LNCAP (cell line): ENCODE measurements at regions not wholly inside any gene's neighbourhood (a gene's known extent, or its start where the extent isn't known, plus 50 kb on each side); places are given as distances from the start of the nearest gene placed in this dataset.

Experiments
- CTCF ChIP-seq: fragments of 450-650 bp; IDR thresholded peaks from 2 replicates; pipeline ENCODE4 v1.5.1; 2017; ENCODE audit warnings: mild to moderate bottlenecking

- no peak for TF ChIP-seq CTCF
These were observed 251.8 kb upstream of the KIRREL3 start for GRCh38 chr11:127252321-127252720.

GRCh38 chr11:127249576-127249975 lies 249.0 kb upstream of the KIRREL3 start:
- no peak for TF ChIP-seq CTCF

- no peak for TF ChIP-seq CTCF
These were observed 247.9 kb upstream of the KIRREL3 start for GRCh38 chr11:127248476-127248875.

GRCh38 chr11:127247261-127247851 lies 246.8 kb upstream of the KIRREL3 start:
- no peak for TF ChIP-seq CTCF

GRCh38 chr11:127242676-127243075 lies 242.1 kb upstream of the KIRREL3 start:
- TF ChIP-seq CTCF = no peak

- TF ChIP-seq CTCF = no peak
These were observed 237.8 kb upstream of the KIRREL3 start for GRCh38 chr11:127238321-127238720.

- TF ChIP-seq CTCF = no peak
These were observed 236.2 kb upstream of the KIRREL3 start for GRCh38 chr11:127236776-127237175.

- TF ChIP-seq CTCF = no peak
These were observed 233.4 kb upstream of the KIRREL3 start for GRCh38 chr11:127233998-127234397.
